ENCODE measurements at regions not wholly inside any gene's neighbourhood (a gene's known extent, or its start where the extent isn't known, plus 50 kb on each side); places are given as distances from the start of the nearest gene placed in this dataset.
"Not testable (repeated sequence)": the region's sequence is repeated elsewhere in the genome, so short reads cannot be mapped to it uniquely, and the experiment has no call there.

DNA sequence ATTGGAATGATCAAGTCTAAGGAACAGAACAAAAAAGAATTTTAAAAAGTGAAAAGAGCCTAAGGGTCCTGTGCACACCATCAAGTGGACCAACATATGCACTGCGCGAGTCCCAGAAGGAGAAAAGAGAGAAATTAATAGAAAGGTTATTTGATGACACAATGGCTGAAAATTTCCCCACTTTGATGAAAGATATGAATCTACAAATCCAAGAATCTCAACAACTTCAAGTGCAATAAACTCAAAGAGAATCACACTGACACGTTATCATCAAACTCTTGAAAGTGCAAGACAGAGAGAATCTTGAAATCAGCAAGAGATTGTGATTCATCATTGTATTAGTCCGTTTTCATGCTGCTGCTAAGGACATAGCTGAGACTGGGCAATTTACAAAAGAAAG lies 230.8 kb downstream of the ADAMTS15 start:
- DNase-seq, result no peak

DNA sequence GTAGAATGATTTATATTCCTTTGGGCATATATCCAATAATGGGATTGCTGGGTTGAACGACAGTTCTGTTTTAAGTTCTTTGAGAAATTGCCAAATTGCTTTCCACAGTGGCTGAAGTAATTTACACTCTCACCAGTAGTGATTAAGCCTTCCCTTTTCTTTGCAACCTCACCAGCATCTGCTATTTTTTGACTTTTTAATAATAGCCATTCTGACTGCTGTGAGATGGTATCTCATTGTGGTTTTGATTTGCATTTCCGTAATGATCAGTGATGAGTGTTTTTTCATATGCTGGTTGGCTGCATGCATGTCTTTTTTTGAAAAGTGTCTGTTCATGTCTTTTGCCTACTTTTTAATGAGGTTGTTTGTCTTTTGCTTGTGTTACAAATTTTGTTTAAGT lies 233.8 kb downstream of the SNX19 start:
- not testable (repeated sequence) for DNase-seq

DNA sequence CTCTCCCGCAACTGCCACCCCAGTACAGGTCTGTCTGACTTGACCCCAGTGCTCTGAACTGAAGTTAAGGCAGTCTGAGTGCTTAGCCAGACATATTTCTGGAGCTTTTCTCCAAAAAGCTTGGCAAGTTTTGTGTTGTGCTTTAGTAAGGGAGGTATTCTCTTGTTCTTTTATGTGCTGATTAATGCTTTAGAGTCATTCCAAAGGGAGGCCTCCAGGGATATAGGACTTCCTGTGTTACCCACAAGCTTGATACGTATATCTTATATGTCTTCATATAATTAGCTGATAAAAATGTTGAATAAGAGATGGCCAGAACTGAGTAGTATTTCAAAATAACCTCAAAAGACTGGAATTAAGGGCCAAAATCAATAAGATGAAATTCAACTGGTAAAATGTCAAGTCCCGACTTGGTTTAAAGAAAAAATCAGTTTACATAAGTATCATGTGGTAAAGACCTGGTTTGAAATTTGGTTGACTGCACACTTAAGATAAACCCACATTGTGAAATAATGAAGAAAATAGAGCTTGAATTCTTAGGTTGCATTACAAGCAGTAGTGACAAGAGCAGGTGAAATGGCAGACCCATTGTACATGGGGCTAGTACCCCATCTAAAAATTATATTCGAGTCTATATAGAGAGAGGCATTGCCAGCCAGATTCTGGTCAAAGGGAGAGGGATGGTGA lies 226.9 kb downstream of the SNX19 start:
- no peak for DNase-seq

GRCh38 chr11:130691581-130691980 lies 224.7 kb downstream of the SNX19 start:
- DNase-seq, result no peak

- DNase-seq, result no peak
Observed at GRCh38 chr11:130692220-130692619, 224.1 kb downstream of the SNX19 start.

DNA sequence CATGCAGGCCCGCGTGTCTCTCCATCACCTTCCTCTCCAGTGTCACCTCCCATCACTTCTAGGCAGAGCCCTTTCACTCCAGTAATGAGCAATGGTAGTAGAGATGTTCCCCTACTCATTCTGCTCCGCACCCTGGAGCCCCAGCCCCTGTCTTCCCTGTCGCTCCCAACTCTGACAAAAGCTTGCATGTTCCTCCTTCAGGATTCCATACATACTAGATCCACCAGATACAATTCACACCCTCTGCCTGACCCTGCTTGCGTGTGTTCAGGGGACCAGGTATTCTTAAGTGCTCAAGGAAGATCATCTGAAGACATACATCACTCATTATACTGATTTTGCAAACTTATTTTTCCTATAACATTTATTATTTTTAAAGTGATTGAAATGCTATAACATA lies 222.7 kb downstream of the SNX19 start:
- DNase-seq, result no peak

- DNase-seq, result no peak
Observed at GRCh38 chr11:130694488-130695045, 221.7 kb downstream of the SNX19 start.

DNA sequence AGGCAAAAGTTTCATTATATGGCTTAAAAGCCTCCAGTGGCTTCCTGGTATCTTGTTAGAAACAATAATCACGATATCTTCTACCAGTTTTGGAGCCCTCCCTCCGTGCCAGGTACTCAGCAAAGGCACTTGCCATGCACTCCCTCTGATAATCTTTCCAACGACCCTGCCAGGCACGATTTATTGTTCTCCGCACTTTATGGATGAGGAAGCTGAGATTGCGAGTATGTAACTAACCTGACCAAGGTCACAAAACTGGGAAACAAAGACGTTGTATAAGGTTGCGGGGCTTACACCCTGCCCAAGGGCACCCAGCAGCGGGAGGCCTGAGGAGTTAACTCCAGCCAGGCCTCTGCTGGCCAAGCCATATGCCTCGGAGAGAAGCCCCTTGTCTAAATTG lies 218.1 kb downstream of the SNX19 start:
- no peak for DNase-seq

DNA sequence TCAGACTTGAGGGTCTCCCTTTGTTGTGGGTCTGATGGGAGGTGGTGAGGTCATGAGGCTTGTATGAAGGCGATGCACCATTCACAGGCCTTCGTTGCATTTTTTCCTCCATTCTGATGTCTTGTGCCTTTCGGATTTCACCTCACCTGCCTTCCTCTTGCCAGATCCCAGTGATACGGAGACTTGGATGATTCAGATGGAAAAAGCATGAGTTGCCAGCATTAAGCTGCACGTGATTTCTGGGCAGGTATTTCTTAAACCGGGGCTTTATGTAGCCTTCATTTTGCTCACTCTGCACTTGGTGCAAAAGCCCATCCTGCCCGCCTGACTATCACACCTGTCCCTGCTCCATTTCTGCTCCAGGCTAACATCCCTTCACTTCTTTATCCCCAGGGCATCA lies 216.7 kb downstream of the SNX19 start:
- DNase-seq, result no peak

GRCh38 chr11:130700092-130700491 lies 216.2 kb downstream of the SNX19 start:
- no peak for DNase-seq

DNA sequence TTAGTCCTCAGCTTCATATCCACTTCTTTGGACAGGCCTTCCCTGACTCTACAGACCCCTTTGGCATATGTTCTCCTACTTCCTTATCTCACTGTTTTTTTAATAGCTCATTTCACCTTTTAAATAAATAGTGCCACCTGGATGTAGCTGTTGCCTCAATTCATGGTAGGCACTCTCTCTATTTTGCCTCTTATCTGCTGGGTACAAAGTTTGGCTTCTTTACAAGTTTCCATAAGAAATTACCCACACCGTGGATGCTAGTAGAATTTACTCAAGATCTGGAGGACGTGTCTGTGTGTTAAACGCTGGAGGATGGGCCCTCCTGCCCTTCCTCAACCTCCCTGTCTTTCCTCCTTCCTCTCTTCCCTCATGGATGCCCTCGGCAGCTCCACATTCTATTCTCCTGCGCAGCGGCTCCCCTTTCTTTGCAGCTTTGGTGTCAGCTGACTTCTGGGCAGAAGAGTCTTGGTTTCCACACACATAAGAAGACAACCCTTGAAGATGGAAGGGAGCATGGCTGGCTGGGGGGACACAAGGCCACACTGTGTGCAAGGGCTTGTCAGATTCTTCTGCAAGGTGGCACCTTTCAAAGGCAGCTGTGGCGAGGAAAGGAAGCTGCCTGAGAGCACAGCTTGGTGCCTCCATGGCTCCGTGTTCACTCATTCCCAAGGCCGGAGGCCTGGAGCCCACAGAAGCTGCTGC lies 212.6 kb downstream of the SNX19 start:
- no peak for DNase-seq

DNA sequence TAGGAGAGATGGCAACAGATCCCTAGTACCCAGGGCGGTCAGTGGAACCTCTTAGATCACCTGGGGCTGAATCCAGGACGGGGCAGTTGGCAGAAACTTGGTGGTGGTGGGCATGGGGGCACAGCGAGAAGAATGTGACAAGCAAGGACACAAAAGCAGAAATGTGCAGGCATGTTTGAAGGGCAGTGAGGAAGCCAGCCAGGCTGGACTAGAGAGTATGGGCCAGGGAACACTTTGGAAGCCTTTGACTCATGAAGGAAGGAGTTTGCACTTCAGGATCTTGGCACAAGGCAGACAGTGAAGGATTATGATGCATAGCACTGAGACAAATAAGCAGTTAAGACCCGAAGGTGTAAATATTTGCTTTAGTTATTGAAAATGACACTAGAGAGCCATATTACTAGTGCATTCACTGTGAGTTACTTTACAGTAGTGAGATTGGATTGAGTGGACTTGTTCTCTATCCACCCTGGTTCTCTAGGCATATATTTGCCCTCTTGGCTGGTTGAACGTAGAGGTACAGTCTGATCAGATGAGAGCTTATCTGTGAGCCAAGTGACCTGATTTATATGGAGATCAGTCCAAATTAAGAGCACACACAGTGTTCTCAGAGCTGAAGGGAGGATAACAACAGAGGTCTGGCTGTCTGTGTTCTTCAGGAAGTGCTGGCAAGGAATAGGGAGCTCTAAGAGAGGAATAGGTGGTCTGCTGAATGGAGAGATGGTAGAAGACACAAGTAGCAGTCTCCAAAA lies 210.4 kb downstream of the SNX19 start:
- no peak for DNase-seq

DNA sequence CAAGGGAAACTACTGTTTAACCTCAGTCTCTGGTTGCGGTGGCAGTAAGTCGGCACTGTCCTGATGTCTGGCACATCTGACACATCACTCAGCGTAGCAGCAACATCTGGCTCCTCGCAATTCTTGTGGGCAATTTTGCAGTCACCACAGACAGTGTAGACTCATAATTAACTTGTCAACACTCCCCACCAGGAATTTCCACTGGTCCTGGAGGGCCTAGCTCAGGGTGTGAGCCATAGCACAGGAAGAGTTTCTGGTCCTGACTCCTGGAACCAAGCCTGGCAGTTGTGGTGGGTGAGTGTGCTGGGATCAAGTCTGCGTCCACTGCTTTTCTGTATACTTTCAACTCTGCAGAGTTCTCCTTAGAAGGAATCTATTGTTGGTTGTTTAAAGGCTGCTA lies 209.7 kb downstream of the SNX19 start:
- DNase-seq, result no peak

DNA sequence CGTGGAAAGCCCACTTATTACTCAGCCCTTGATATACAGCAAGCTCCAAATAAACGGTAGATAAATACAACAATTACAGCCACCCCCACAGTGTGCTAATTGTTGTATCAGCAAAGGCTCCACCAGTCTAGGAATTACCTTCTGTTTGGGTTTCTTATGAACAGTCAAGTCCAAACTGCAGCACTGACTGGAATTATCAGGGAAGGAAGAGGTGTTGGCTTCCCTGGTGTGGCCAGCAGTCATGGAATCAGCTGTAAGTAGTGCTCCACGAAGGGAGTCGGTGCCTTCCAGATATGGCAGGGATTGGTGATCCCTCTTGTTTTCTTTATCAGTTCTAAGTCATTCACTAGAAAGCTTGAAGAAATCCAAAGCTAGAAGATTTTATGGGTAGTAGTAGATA lies 209.1 kb downstream of the SNX19 start:
- DNase-seq, result no peak

DNA sequence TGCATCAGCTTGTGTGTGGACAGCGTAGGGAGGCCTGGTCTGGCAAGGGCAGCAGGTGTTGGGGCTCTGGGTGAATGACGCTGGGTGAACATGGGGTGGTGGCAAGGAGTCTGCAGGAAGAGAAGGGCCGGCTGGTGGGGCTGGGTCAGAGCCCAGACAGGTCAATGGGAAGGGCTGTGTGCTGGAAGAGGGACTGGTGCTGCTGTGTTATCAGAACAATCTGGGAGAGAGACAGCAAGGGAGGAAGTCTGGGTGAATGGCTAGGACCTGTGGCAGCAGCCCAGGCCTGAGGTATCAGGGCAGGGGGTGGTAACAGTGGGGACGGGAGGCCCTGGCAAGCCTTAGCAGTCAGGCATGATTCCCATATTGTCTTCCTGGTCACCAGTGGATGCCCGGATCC lies 206.7 kb downstream of the SNX19 start:
- DNase-seq, result no peak

DNA sequence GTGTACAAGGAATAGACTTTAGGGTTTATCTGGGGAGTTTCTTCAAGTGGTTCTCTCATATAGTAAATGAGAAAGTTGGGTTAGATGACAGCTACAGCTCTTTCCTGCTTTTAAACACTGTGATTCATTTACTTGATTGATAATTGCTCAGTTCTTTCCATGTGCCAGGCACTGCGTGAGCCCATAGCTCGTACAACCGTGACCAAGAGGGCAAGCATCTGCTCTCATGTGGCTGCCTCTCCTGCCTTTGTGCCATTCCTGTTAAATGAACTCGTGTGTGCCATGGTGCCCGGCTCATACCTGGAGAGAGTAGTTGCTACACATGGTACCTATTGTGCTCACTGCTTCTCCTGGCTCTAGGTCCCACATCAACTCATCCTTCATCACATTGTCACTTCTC lies 206.3 kb downstream of the SNX19 start:
- no peak for DNase-seq

- DNase-seq, result no peak
Observed at GRCh38 chr11:130710497-130711012, 205.7 kb downstream of the SNX19 start.

GRCh38 chr11:130711193-130711592 lies 205.1 kb downstream of the SNX19 start:
- DNase-seq, result no peak

DNA sequence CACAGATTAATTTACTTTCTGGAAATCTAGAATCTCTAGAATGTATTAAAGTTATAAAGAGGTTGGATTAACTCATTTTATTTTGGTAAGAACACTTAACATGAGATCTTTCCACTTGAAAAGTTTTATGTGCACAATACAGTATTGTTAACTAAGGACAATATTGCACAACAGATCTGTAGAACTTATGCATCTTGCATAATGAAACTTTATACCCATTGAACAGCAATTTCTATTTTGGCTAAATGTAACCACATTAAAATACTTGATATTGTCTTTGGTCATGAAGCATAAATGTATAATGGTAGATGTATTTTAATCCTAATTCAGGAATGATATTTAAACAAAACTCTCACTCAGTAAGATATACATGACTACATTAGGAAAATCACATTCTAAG lies 203.8 kb downstream of the SNX19 start:
- DNase-seq, result no peak

DNA sequence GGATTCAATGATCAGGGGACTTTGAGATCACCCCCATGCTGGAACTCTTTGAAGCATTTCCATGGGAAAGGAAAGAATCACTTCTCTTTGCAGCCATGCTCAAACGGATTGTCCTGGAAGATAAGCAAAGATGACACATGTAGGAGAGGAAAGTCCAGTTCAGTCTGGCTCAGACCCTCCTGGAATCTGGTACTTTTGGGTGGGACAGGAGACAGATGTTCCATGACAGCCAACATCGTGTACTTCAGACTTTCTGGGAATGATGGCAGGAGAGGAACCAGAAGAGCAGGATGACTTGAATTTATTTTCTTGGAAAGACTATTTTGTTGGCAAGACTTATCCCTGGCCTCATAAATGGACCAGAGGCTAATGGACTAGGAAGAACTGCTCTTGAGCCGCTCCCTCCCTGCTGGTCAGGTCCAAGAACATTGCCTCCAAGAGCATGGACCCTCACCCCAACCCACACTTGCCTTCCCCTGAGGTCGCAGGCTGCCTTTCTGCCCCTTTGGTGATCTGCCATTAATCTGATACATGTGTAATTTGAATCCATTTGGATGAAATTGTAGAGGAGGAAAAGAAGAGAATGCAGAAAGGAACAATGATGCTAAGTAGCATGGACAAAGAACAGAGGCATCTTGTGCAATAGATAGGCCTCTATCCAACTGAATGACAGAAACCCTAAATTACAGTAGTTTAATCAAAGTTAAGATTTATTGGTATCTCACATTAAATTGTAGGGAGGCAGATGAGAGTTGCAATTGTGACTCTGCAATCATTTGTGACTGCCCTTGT lies 201.0 kb downstream of the SNX19 start:
- DNase-seq, result no peak

DNA sequence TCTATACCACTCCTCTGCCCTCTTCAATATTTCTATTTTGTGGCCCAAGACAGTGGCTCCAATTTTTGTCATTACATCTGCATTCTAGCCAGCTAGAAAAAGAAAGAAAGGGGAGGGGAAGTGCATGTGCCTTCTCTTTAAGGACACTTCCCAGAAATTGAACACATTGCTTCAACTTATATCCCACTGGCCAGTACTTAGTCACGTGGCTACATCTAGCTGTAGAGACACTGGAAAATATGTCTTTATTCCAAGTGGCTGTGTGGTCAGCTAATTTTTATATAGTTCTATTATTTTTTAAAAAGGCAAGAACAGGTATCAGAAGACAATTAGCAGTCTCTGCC lies 200.4 kb downstream of the SNX19 start:
- no peak for DNase-seq

- no peak for DNase-seq
Observed at GRCh38 chr11:130718120-130718519, 198.2 kb downstream of the SNX19 start.
